Ishikawa (cell line): ENCODE measurements at regions not wholly inside any gene's neighbourhood (a gene's known extent, or its start where the extent isn't known, plus 50 kb on each side); places are given as distances from the start of the nearest gene placed in this dataset.

ENCODE experiments used
- CEBPB ChIP-seq: IDR thresholded peaks from 2 replicates; pipeline ENCODE4 v1.6.1; 2012
- CREB1 ChIP-seq: IDR thresholded peaks from 2 replicates; pipeline ENCODE4 v1.6.1; 2012; ENCODE audit warnings: low read depth
- EGR1 ChIP-seq: IDR thresholded peaks from 2 replicates; pipeline ENCODE4 v1.6.1; 2012
- EP300 ChIP-seq: IDR thresholded peaks from 2 replicates; pipeline ENCODE4 v1.6.1; 2012; ENCODE audit warnings: borderline replicate concordance
- FOXM1 ChIP-seq: IDR thresholded peaks from 2 replicates; pipeline ENCODE4 v1.6.1; 2012; ENCODE audit warnings: low read depth, borderline replicate concordance
- MAX ChIP-seq: IDR thresholded peaks from 2 replicates; pipeline ENCODE4 v1.6.1; 2012
- NFIC ChIP-seq: IDR thresholded peaks from 2 replicates; pipeline ENCODE4 v1.6.1; 2012
- RAD21 ChIP-seq: IDR thresholded peaks from 2 replicates; pipeline ENCODE4 v1.6.1; 2012; ENCODE audit warnings: low read depth
- REST ChIP-seq: IDR thresholded peaks from 2 replicates; pipeline ENCODE4 v1.6.1; 2012; ENCODE audit warnings: low read depth, mild to moderate bottlenecking
- TAF1 ChIP-seq: IDR thresholded peaks from 2 replicates; pipeline ENCODE4 v1.6.1; 2012; ENCODE audit warnings: low read depth, mild to moderate bottlenecking
- TCF12 ChIP-seq: IDR thresholded peaks from 2 replicates; pipeline ENCODE4 v1.6.1; 2012; ENCODE audit warnings: low read depth
- TEAD4 ChIP-seq: IDR thresholded peaks from 2 replicates; pipeline ENCODE4 v1.6.1; 2012
- USF1 ChIP-seq: IDR thresholded peaks from 2 replicates; pipeline ENCODE4 v1.6.1; 2012
- YY1 ChIP-seq: IDR thresholded peaks from 2 replicates; pipeline ENCODE4 v1.6.1; 2012; ENCODE audit warnings: low read depth
- ZBTB7A ChIP-seq: IDR thresholded peaks from 2 replicates; pipeline ENCODE4 v1.6.1; 2012; ENCODE audit warnings: low read depth

GRCh38 chr18:73245345-73245744, 377.6 kb upstream of the NETO1 start:
- TF ChIP-seq TEAD4 (no peak), RAD21 (no peak), USF1 (no peak), YY1 (no peak), FOXM1 (no peak)

GRCh38 chr18:73244401-73244800, 376.6 kb upstream of the NETO1 start:
- TF ChIP-seq USF1 (no peak), CEBPB (no peak), CREB1 (no peak), ZBTB7A (no peak), MAX (no peak), FOXM1 (no peak), TAF1 (no peak), RAD21 (no peak), EP300 (no peak), YY1 (no peak), TCF12 (no peak)

- TF ChIP-seq CREB1 (no peak), RAD21 (no peak), YY1 (no peak), MAX (no peak), NFIC (no peak), ZBTB7A (no peak), EP300 (no peak), FOXM1 (no peak), EGR1 (no peak), TEAD4 (no peak), REST (no peak), USF1 (no peak), TCF12 (no peak), CEBPB (no peak), TAF1 (no peak)
Observed at GRCh38 chr18:73240899-73241298, 373.1 kb upstream of the NETO1 start.

GRCh38 chr18:73235921-73236320, 368.1 kb upstream of the NETO1 start:
- TF ChIP-seq CEBPB (no peak), MAX (no peak), EGR1 (no peak), EP300 (no peak), FOXM1 (no peak), TEAD4 (no peak), NFIC (no peak), RAD21 (no peak), YY1 (no peak), REST (no peak), CREB1 (no peak), TAF1 (no peak), USF1 (no peak), TCF12 (no peak), ZBTB7A (no peak)

- TF ChIP-seq REST, result no peak
- TF ChIP-seq TCF12, result no peak
- TF ChIP-seq FOXM1, result no peak
Observed at GRCh38 chr18:73235491-73235890, 367.7 kb upstream of the NETO1 start.
